IMR-90 (cell line): ENCODE measurements at regions not wholly inside any gene's neighbourhood (a gene's known extent, or its start where the extent isn't known, plus 50 kb on each side); places are given as distances from the start of the nearest gene placed in this dataset.

ENCODE experiments used
- BHLHE40 ChIP-seq: fragments of 150-350 bp; IDR thresholded peaks from 2 replicates; pipeline ENCODE4 v1.6.1; 2016; ENCODE audit warnings: mild to moderate bottlenecking, low read depth, low read length
- CEBPB ChIP-seq: IDR thresholded peaks from 2 replicates; pipeline ENCODE4 v1.6.1; 2012; ENCODE audit warnings: low read depth, low read length, improper control_type of control experiment
- CHD1 ChIP-seq: IDR thresholded peaks from 2 replicates; pipeline ENCODE4 v1.6.1; 2012; ENCODE audit warnings: low read depth, low read length, improper control_type of control experiment
- CTCF ChIP-seq: conservative IDR thresholded peaks from 2 replicates; pipeline ENCODE4 v1.5.1; 2012; ENCODE audit warnings: mild to moderate bottlenecking, low read depth, low read length, improper control_type of control experiment
- ELK1 ChIP-seq: fragments of 150-350 bp; IDR thresholded peaks from 2 replicates; pipeline ENCODE4 v1.6.1; 2016; ENCODE audit warnings: low read depth, mild to moderate bottlenecking, low read length, moderate library complexity, borderline replicate concordance
- FOS ChIP-seq: fragments of 150-350 bp; IDR thresholded peaks from 2 replicates; pipeline ENCODE4 v1.6.1; 2016; ENCODE audit warnings: low read depth, low read length
- MAFK ChIP-seq: IDR thresholded peaks from 2 replicates; pipeline ENCODE4 v1.6.1; 2012; ENCODE audit warnings: low read depth, low read length, improper control_type of control experiment
- MAZ ChIP-seq: IDR thresholded peaks from 2 replicates; pipeline ENCODE4 v1.6.1; 2012; ENCODE audit warnings: low read depth, mild to moderate bottlenecking, low read length, improper control_type of control experiment, moderate library complexity, borderline replicate concordance
- POLR2A ChIP-seq: IDR thresholded peaks from 2 replicates; pipeline ENCODE4 v1.6.1; 2012; ENCODE audit warnings: mild to moderate bottlenecking, low read depth, low read length
- RAD21 ChIP-seq: IDR thresholded peaks from 2 replicates; pipeline ENCODE4 v1.6.1; 2012; ENCODE audit warnings: low read length, improper control_type of control experiment
- RCOR1 ChIP-seq: IDR thresholded peaks from 2 replicates; pipeline ENCODE4 v1.6.1; 2012; ENCODE audit warnings: mild to moderate bottlenecking, low read length, improper control_type of control experiment; ENCODE audit not compliant: insufficient replicate concordance
- SMC3 ChIP-seq: fragments of 150-350 bp; IDR thresholded peaks from 2 replicates; pipeline ENCODE4 v1.6.1; 2016; ENCODE audit warnings: low read depth, mild to moderate bottlenecking, antibody characterized with exemption, low read length, moderate library complexity

- TF ChIP-seq ELK1, result no peak
- no peak for TF ChIP-seq CTCF
- no peak for TF ChIP-seq POLR2A
- no peak for TF ChIP-seq FOS
- no peak for TF ChIP-seq RAD21
- no peak for TF ChIP-seq RCOR1
- TF ChIP-seq MAZ, result no peak
- no peak for TF ChIP-seq BHLHE40
- TF ChIP-seq SMC3, result no peak
- TF ChIP-seq CEBPB, result no peak
- TF ChIP-seq MAFK, result no peak
- no peak for TF ChIP-seq CHD1
Observed at GRCh38 chr5:39533749-39534148, 109.0 kb upstream of the DAB2 start.
